HEK293 (cell line): ENCODE measurements at regions not wholly inside any gene's neighbourhood (a gene's known extent, or its start where the extent isn't known, plus 50 kb on each side); places are given as distances from the start of the nearest gene placed in this dataset.

Source experiments
- CTCF ChIA-PET: fragments of 350-600 bp; formaldehyde crosslinking; extraction: SDS; loops from one replicate; lab custom pipeline; 2021; ENCODE audit warnings: antibody characterized with exemption; lab: Yijun Ruan, JAX
- POLR2A ChIA-PET: fragments of 300-600 bp; formaldehyde crosslinking; extraction: SDS; loops from one replicate; lab custom pipeline; 2020; ENCODE audit warnings: antibody characterized with exemption, inconsistent platforms; lab: Yijun Ruan, JAX
- H3K27ac ChIP-seq: fragments of 200-500 bp; sonication (Bioruptor generic); 2 replicates; pipeline ENCODE4 v1.5.1; 2014; ENCODE audit warnings: low read depth, low read length, control low read depth, inconsistent platforms; ENCODE audit errors: extremely low read depth
- H3K36me3 ChIP-seq, 2 experiments: fragments of 200-500 bp in 1 of 2; sonication (Bioruptor generic) in 1 of 2; 1 replicate in 1 of 2; 2 replicates in 1 of 2; pipeline ENCODE4 v1.5.1; 2014 to 2017; ENCODE audit warnings: inconsistent platforms in 2 of 2, low read length in 2 of 2; ENCODE audit not compliant: control insufficient read depth in 2 of 2, insufficient read depth in 1 of 2
- H3K4me1 ChIP-seq: fragments of 200-500 bp; sonication (Bioruptor generic); 2 replicates; pipeline ENCODE4 v1.5.1; 2014; ENCODE audit warnings: mild to moderate bottlenecking, low read length, inconsistent platforms; ENCODE audit not compliant: control insufficient read depth, insufficient read depth
- H3K4me3 ChIP-seq: 2 replicates; pipeline ENCODE4 v1.5.1; 2011; ENCODE audit warnings: low read depth, mild to moderate bottlenecking, control low read depth, low read length, moderate library complexity
- H3K9me3 ChIP-seq: fragments of 200-500 bp; sonication (Bioruptor generic); 2 replicates; pipeline ENCODE4 v1.5.1; 2014; ENCODE audit warnings: low read depth, low read length, inconsistent platforms; ENCODE audit not compliant: control insufficient read depth, insufficient read depth
- BCL11A ChIP-seq: fragments of 450-650 bp; formaldehyde crosslinking; IDR thresholded peaks from 2 replicates; pipeline ENCODE4 v1.5.1; 2016; ENCODE audit warnings: low read depth, missing biosample characterization, missing genetic modification characterization
- KLF9 ChIP-seq: fragments of 450-650 bp; formaldehyde crosslinking; IDR thresholded peaks from 2 replicates; pipeline ENCODE4 v1.5.1; 2016; ENCODE audit warnings: missing biosample characterization, missing genetic modification characterization, low read depth
- TSHZ1 ChIP-seq: fragments of 450-650 bp; formaldehyde crosslinking; IDR thresholded peaks from 2 replicates; pipeline ENCODE4 v1.5.1; 2016; ENCODE audit warnings: missing biosample characterization, missing genetic modification characterization, borderline replicate concordance
- WT1 ChIP-seq: fragments of 450-650 bp; formaldehyde crosslinking; IDR thresholded peaks from 2 replicates; pipeline ENCODE4 v1.5.1; 2016; ENCODE audit warnings: missing biosample characterization, missing genetic modification characterization
- ZBTB44 ChIP-seq: fragments of 450-650 bp; IDR thresholded peaks from 2 replicates; pipeline ENCODE4 v1.5.1; 2018; ENCODE audit warnings: missing biosample characterization, mild to moderate bottlenecking, missing genetic modification characterization
- ZBTB48 ChIP-seq: fragments of 450-650 bp; formaldehyde crosslinking; IDR thresholded peaks from 2 replicates; pipeline ENCODE4 v1.5.1; 2016; ENCODE audit warnings: missing biosample characterization, missing genetic modification characterization
- ZNF155 ChIP-seq: fragments of 450-650 bp; formaldehyde crosslinking; IDR thresholded peaks from 2 replicates; pipeline ENCODE4 v1.5.1; 2016; ENCODE audit warnings: missing biosample characterization, missing genetic modification characterization
- ZNF223 ChIP-seq: fragments of 450-650 bp; formaldehyde crosslinking; IDR thresholded peaks from 2 replicates; pipeline ENCODE4 v1.5.1; 2016; ENCODE audit warnings: missing biosample characterization, missing genetic modification characterization
- ZNF404 ChIP-seq: fragments of 450-650 bp; formaldehyde crosslinking; IDR thresholded peaks from 2 replicates; pipeline ENCODE4 v1.5.1; 2017; ENCODE audit warnings: missing biosample characterization, missing genetic modification characterization
- ZNF433 ChIP-seq: fragments of 450-650 bp; formaldehyde crosslinking; IDR thresholded peaks from 2 replicates; pipeline ENCODE4 v1.5.1; 2016; ENCODE audit warnings: missing biosample characterization, missing genetic modification characterization, low read depth
- ZNF513 ChIP-seq: fragments of 450-650 bp; IDR thresholded peaks from 2 replicates; pipeline ENCODE4 v1.5.1; 2018; ENCODE audit warnings: missing biosample characterization, missing genetic modification characterization
- ZNF571 ChIP-seq: fragments of 450-650 bp; formaldehyde crosslinking; IDR thresholded peaks from 2 replicates; pipeline ENCODE4 v1.5.0; 2017; ENCODE audit warnings: missing biosample characterization, missing genetic modification characterization
- ZNF701 ChIP-seq: fragments of 450-650 bp; formaldehyde crosslinking; IDR thresholded peaks from 2 replicates; pipeline ENCODE4 v1.5.1; 2016; ENCODE audit warnings: missing biosample characterization, missing genetic modification characterization
- ZNF76 ChIP-seq: fragments of 450-650 bp; formaldehyde crosslinking; IDR thresholded peaks from 2 replicates; pipeline ENCODE4; 2016; ENCODE audit warnings: low read depth, missing biosample characterization, missing genetic modification characterization, borderline replicate concordance
- ZSCAN18 ChIP-seq: fragments of 450-650 bp; formaldehyde crosslinking; IDR thresholded peaks from 2 replicates; pipeline ENCODE4 v1.5.1; 2016; ENCODE audit warnings: missing biosample characterization, missing genetic modification characterization

GRCh38 chr1:29518183-29518835, 282.0 kb downstream of the PTPRU start:
- TF ChIP-seq ZNF513 (tag by site-specific recombination) (peak; percentile 95), ZNF571 (tag by site-specific recombination) (no peak)
- CTCF ChIA-PET = no interaction called here
- Histone ChIP-seq H3K36me3 (no peaks in the 10 kb centered on the region), H3K4me3 (no peak overlapping the region), H3K4me1 (no peaks in the 10 kb centered on the region), H3K27ac (no peak overlapping the region), H3K9me3 (no peaks in the 10 kb centered on the region)
- POLR2A ChIA-PET = no interaction called here

GRCh38 chr1:29517251-29518086, 281.1 kb downstream of the PTPRU start:
- no peak overlapping the region for H3K4me3 ChIP-seq
- POLR2A ChIA-PET = no interaction called here
- CTCF ChIA-PET = no interaction called here
- no peak overlapping the region for H3K27ac ChIP-seq
- H3K4me1 ChIP-seq = no peaks in the 10 kb centered on the region
- no peaks in the 10 kb centered on the region for H3K9me3 ChIP-seq
- no peak for TF ChIP-seq ZNF155 (tag by site-specific recombination)
- no peak for TF ChIP-seq ZBTB48 (tag by site-specific recombination)
- TF ChIP-seq ZNF76 (tag by site-specific recombination) = no peak
- no peak for TF ChIP-seq ZBTB44 (tag by site-specific recombination)
- no peak for TF ChIP-seq ZSCAN18 (tag by site-specific recombination)
- no peak for TF ChIP-seq TSHZ1 (tag by site-specific recombination)
- no peak for TF ChIP-seq WT1 (tag by site-specific recombination)
- TF ChIP-seq ZNF404 = no peak
- TF ChIP-seq KLF9 (tag by site-specific recombination) = no peak
- no peak for TF ChIP-seq ZNF701 (tag by site-specific recombination)
- TF ChIP-seq ZNF433 (tag by site-specific recombination) = no peak
- TF ChIP-seq ZNF223 (tag by site-specific recombination) = no peak
- TF ChIP-seq BCL11A (tag by site-specific recombination) = no peak
- H3K36me3 ChIP-seq = no peaks in the 10 kb centered on the region
